ENCODE measurements at regions not wholly inside any gene's neighbourhood (a gene's known extent, or its start where the extent isn't known, plus 50 kb on each side); places are given as distances from the start of the nearest gene placed in this dataset.
A peak's percentile ranks its signal among the peaks of the same experiment; 100 is the strongest.

DNA sequence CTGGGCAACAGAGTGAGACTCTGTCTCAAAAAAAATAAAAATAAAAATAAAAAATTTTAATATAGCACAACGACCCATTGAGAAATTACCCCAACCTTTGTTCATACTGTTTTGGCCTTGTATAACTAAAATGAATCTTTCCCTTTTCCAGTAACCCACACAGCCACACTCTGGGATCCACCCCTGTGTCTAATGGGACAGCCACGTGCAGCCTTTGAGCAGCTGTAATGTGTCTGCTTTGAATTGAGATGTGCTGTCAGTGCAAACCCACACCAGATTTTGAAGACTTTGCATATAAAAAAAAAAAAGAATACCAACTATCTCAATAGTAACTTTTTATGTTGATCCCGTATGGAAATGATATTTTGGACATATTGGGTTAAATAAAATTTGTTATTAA is 112.7 kb upstream of the UBL3 start:
- Histone ChIP-seq H3K27me3 (no peaks in the 10 kb centered on the region), H3K9ac (no peak overlapping the region), H3K9me3 (replicated peaks in 1 of 11) (peaks cover 18 to 31% (median 23%) of the 10 kb centered on the region in 11 experiments), H4K20me1 (no peaks in the 10 kb centered on the region), H3K4me3 (no peak overlapping the region), H3K36me3 (no peaks in the 10 kb centered on the region), H3K27ac (no peak overlapping the region), H3K4me1 (peaks cover 0 to 8% (median 0%) of the 10 kb centered on the region in 10 experiments; a peak in 1 of 20 replicates), H3K4me2 (no peak overlapping the region)
- TF ChIP-seq Cebpa-rat (IDR thresholded peaks at IDR 0.05): no peak

- H3K9me3 ChIP-seq (replicated peaks in 1 of 11): peaks cover 0 to 11% (median 5%) of the 10 kb centered on the region in 11 experiments; a peak in 13 of 22 replicates
- no peaks in the 10 kb centered on the region for H3K27me3 ChIP-seq
- no peak overlapping the region for H3K9ac ChIP-seq
- peaks cover 8 to 28% (median 17%) of the 10 kb centered on the region in 10 experiments; a peak in 19 of 20 replicates for H3K4me1 ChIP-seq
- H3K4me2 ChIP-seq: no peak overlapping the region
- H3K36me3 ChIP-seq: no peaks in the 10 kb centered on the region
- H3K4me3 ChIP-seq: no peak overlapping the region
- H4K20me1 ChIP-seq: no peaks in the 10 kb centered on the region
- TF ChIP-seq Cebpa-rat (IDR thresholded peaks at IDR 0.05): no peak
- no peak overlapping the region for H3K27ac ChIP-seq
These were observed 110.7 kb upstream of the UBL3 start for GRCh38 chr13:29961036-29961670.

- Histone ChIP-seq H3K9ac (no peak overlapping the region), H3K4me2 (no peak overlapping the region), H3K9me3 (replicated peaks in 1 of 11) (peaks cover 0 to 6% (median 0%) of the 10 kb centered on the region in 11 experiments; a peak in 3 of 22 replicates), H3K27ac (no peak overlapping the region), H4K20me1 (no peaks in the 10 kb centered on the region), H3K4me3 (no peak overlapping the region), H3K4me1 (peaks cover 9 to 41% (median 30%) of the 10 kb centered on the region in 10 experiments; a peak in 19 of 20 replicates), H3K27me3 (no peaks in the 10 kb centered on the region), H3K36me3 (no peaks in the 10 kb centered on the region)
- no peak for TF ChIP-seq Cebpa-rat (IDR thresholded peaks at IDR 0.05)
These were observed 109.2 kb upstream of the UBL3 start for GRCh38 chr13:29959603-29960002.

GRCh38 chr13:29959086-29959485 is 108.7 kb upstream of the UBL3 start:
- Histone ChIP-seq H3K4me2 (no peak overlapping the region), H3K36me3 (no peaks in the 10 kb centered on the region), H3K27me3 (no peaks in the 10 kb centered on the region), H3K9me3 (replicated peaks in 1 of 11) (peaks cover 0 to 1% (median 0%) of the 10 kb centered on the region in 11 experiments; a peak in 1 of 22 replicates), H3K27ac (no peak overlapping the region), H4K20me1 (no peaks in the 10 kb centered on the region), H3K4me1 (peaks cover 14 to 46% (median 35%) of the 10 kb centered on the region in 10 experiments), H3K9ac (no peak overlapping the region), H3K4me3 (no peak overlapping the region)
- no peak for TF ChIP-seq Cebpa-rat (IDR thresholded peaks at IDR 0.05)

- no peak overlapping the region for H3K27ac ChIP-seq
- H3K27me3 ChIP-seq: no peaks in the 10 kb centered on the region
- no peak overlapping the region for H3K4me2 ChIP-seq
- no peak overlapping the region for H3K9ac ChIP-seq
- no peaks in the 10 kb centered on the region for H3K36me3 ChIP-seq
- no peaks in the 10 kb centered on the region for H3K9me3 ChIP-seq (replicated peaks in 1 of 11)
- TF ChIP-seq Cebpa-rat (IDR thresholded peaks at IDR 0.05): no peak
- no peaks in the 10 kb centered on the region for H4K20me1 ChIP-seq
- H3K4me3 ChIP-seq: no peak overlapping the region
- peaks cover 20 to 52% (median 41%) of the 10 kb centered on the region in 10 experiments for H3K4me1 ChIP-seq
These were observed 108.1 kb upstream of the UBL3 start for GRCh38 chr13:29958476-29958875.

GRCh38 chr13:29957320-29957719 is 106.9 kb upstream of the UBL3 start:
- Histone ChIP-seq H3K9me3 (replicated peaks in 1 of 11) (no peaks in the 10 kb centered on the region), H3K4me2 (peak overlapping the region in 9 of 11 experiments; percentile 6 to 66 (median 55); a peak in 16 of 22 replicates), H3K36me3 (no peaks in the 10 kb centered on the region), H4K20me1 (no peaks in the 10 kb centered on the region), H3K4me1 (peaks cover 27 to 58% (median 50%) of the 10 kb centered on the region in 10 experiments), H3K9ac (no peak overlapping the region), H3K27me3 (no peaks in the 10 kb centered on the region), H3K27ac (0 out of 22 replicates have a peak overlapping the region, but pooled peaks of 2 of the 11 experiments have one; percentile 12 to 29), H3K4me3 (no peak overlapping the region)
- no peak for TF ChIP-seq Cebpa-rat (IDR thresholded peaks at IDR 0.05)

DNA sequence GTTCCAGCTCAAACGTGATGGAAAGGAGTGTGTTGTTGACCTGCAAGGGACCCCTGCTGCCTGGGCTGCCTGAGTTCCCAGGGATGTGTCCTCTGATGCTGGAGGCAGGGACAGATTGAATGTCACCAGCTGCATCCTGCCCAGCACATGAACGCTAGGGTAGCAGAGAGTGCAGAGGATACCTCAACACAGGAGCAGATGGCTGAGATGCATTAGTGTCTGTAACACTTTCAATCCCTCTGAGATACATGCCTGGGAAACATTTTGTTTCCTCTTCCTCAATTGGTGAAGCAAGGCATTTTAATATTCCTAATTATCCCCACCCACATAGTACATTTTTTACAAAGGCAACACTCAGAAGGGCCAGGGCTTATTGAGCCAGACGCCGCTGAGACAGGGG is 106.4 kb upstream of the UBL3 start:
- H3K4me1 ChIP-seq: peaks cover 27 to 60% (median 52%) of the 10 kb centered on the region in 10 experiments
- H3K9ac ChIP-seq: no peak overlapping the region
- H3K27me3 ChIP-seq: no peaks in the 10 kb centered on the region
- peaks cover 0 to 4% (median 0%) of the 10 kb centered on the region in 11 experiments; a peak in 4 of 22 replicates for H3K9me3 ChIP-seq (replicated peaks in 1 of 11)
- TF ChIP-seq Cebpa-rat (IDR thresholded peaks at IDR 0.05): no peak
- no peaks in the 10 kb centered on the region for H3K36me3 ChIP-seq
- no peak overlapping the region for H3K4me3 ChIP-seq
- H3K27ac ChIP-seq: 0 out of 22 replicates have a peak overlapping the region, but pooled peaks of 3 of the 11 experiments have one; percentile 12 to 29 (median 23)
- H3K4me2 ChIP-seq: peak overlapping the region; percentile 6 to 68 (median 55); a peak in 21 of 22 replicates
- H4K20me1 ChIP-seq: no peaks in the 10 kb centered on the region

GRCh38 chr13:29955137-29955650 is 104.8 kb upstream of the UBL3 start:
- Histone ChIP-seq H3K4me2 (peak overlapping the region in 8 of 11 experiments; percentile 66 to 86 (median 78); a peak in 13 of 22 replicates), H3K9me3 (replicated peaks in 1 of 11) (peaks cover 0 to 13% (median 4%) of the 10 kb centered on the region in 11 experiments; a peak in 8 of 22 replicates), H3K27me3 (no peaks in the 10 kb centered on the region), H3K4me1 (peaks cover 27 to 77% (median 65%) of the 10 kb centered on the region in 10 experiments), H4K20me1 (no peaks in the 10 kb centered on the region), H3K4me3 (no peak overlapping the region), H3K36me3 (no peaks in the 10 kb centered on the region), H3K27ac (0 out of 22 replicates have a peak overlapping the region, but pooled peaks of 2 of the 11 experiments have one; percentile 44 to 63), H3K9ac (no peak overlapping the region)
- no peak for TF ChIP-seq Cebpa-rat (IDR thresholded peaks at IDR 0.05)

Data from BLaER1 treated with 17β-estradiol and CSF1 and Interleukin-3, amounts not matched to agents 10 nM and 100 nM (cell line).